ENCODE measurements at regions not wholly inside any gene's neighbourhood (a gene's known extent, or its start where the extent isn't known, plus 50 kb on each side); places are given as distances from the start of the nearest gene placed in this dataset.
"Not testable (repeated sequence)": the region's sequence is repeated elsewhere in the genome, so short reads cannot be mapped to it uniquely, and the experiment has no call there.

- DNase-seq (ENCODE audit: low spot score): not testable (repeated sequence)
These were observed 161.7 kb upstream of the PLGLB1 start for GRCh38 chr2:87183373-87183772.

GRCh38 chr2:87184260-87184659 is 162.6 kb upstream of the PLGLB1 start:
- not testable (repeated sequence) for DNase-seq (ENCODE audit: low spot score); H3K27ac ChIP-seq; H3K4me3 ChIP-seq; H3K9me3 ChIP-seq; H3K27me3 ChIP-seq; H3K4me1 ChIP-seq; H3K36me3 ChIP-seq

More at GRCh38 chr2:87183373-87183772, 161.7 kb upstream of the PLGLB1 start:
- H3K27ac ChIP-seq, H3K27me3 ChIP-seq, H3K4me1 ChIP-seq, H3K4me3 ChIP-seq, H3K9me3 ChIP-seq, H3K36me3 ChIP-seq: not testable (repeated sequence)

GRCh38 chr2:87189214-87189613 is 167.6 kb upstream of the PLGLB1 start:
- H3K27ac ChIP-seq; DNase-seq (ENCODE audit: low spot score); H3K36me3 ChIP-seq; H3K4me3 ChIP-seq; H3K27me3 ChIP-seq; H3K9me3 ChIP-seq; H3K4me1 ChIP-seq: not testable (repeated sequence)

GRCh38 chr2:87193336-87193735 is 171.7 kb upstream of the PLGLB1 start:
- not testable (repeated sequence) for DNase-seq (ENCODE audit: low spot score); H3K9me3 ChIP-seq; H3K27ac ChIP-seq; H3K27me3 ChIP-seq; H3K4me3 ChIP-seq; H3K4me1 ChIP-seq; H3K36me3 ChIP-seq

GRCh38 chr2:87194254-87194999 is 172.8 kb upstream of the PLGLB1 start:
- not testable (repeated sequence) for H3K4me1 ChIP-seq; H3K36me3 ChIP-seq; H3K9me3 ChIP-seq; H3K4me3 ChIP-seq; DNase-seq (ENCODE audit: low spot score); H3K27me3 ChIP-seq; H3K27ac ChIP-seq

GRCh38 chr2:87196720-87197388 is 175.2 kb upstream of the PLGLB1 start:
- H3K4me1 ChIP-seq; DNase-seq (ENCODE audit: low spot score); H3K27ac ChIP-seq; H3K27me3 ChIP-seq; H3K36me3 ChIP-seq; H3K4me3 ChIP-seq; H3K9me3 ChIP-seq: not testable (repeated sequence)

GRCh38 chr2:87198422-87198821 is 176.8 kb upstream of the PLGLB1 start:
- not testable (repeated sequence) for H3K4me1 ChIP-seq; H3K27ac ChIP-seq; DNase-seq (ENCODE audit: low spot score); H3K36me3 ChIP-seq; H3K9me3 ChIP-seq; H3K27me3 ChIP-seq; H3K4me3 ChIP-seq

GRCh38 chr2:87199228-87199627 is 177.6 kb upstream of the PLGLB1 start:
- not testable (repeated sequence) for H3K27ac ChIP-seq; H3K4me3 ChIP-seq; H3K4me1 ChIP-seq; H3K27me3 ChIP-seq; DNase-seq (ENCODE audit: low spot score); H3K9me3 ChIP-seq; H3K36me3 ChIP-seq

- H3K27me3 ChIP-seq; H3K36me3 ChIP-seq; DNase-seq (ENCODE audit: low spot score); H3K4me1 ChIP-seq; H3K9me3 ChIP-seq; H3K4me3 ChIP-seq; H3K27ac ChIP-seq: not testable (repeated sequence)
These were observed 183.0 kb upstream of the PLGLB1 start for GRCh38 chr2:87204569-87205147.

GRCh38 chr2:87212938-87213337 is 191.3 kb upstream of the PLGLB1 start:
- not testable (repeated sequence) for H3K27me3 ChIP-seq; H3K9me3 ChIP-seq; H3K27ac ChIP-seq; H3K4me1 ChIP-seq; H3K36me3 ChIP-seq; DNase-seq (ENCODE audit: low spot score); H3K4me3 ChIP-seq

GRCh38 chr2:87217005-87217404 is 195.4 kb upstream of the PLGLB1 start:
- H3K4me3 ChIP-seq; H3K4me1 ChIP-seq; DNase-seq (ENCODE audit: low spot score); H3K9me3 ChIP-seq; H3K27ac ChIP-seq; H3K27me3 ChIP-seq; H3K36me3 ChIP-seq: not testable (repeated sequence)

Data from right atrium auricular region (tissue), 2 donors.